ENCODE measurements at regions not wholly inside any gene's neighbourhood (a gene's known extent, or its start where the extent isn't known, plus 50 kb on each side); places are given as distances from the start of the nearest gene placed in this dataset.

GRCh38 chr6:14894105-14894504 lies 351.8 kb upstream of the JARID2 start:
- Histone ChIP-seq H3K79me2 (replicated peaks; ENCODE audit: insufficient read depth) (no peaks in the 10 kb centered on the region; the same call in 1 of the 2 replicates), H3K4me1 (ENCODE audit: insufficient read depth) (no peaks in the 10 kb centered on the region), H3F3A (replicated peaks; ENCODE audit: low read depth) (no peaks in the 10 kb centered on the region), H3K27ac (ENCODE audit: low read depth) (no peak overlapping the region), H3K27me3 (ENCODE audit: insufficient read depth) (no peaks in the 10 kb centered on the region), H3K9me2 (ENCODE audit: insufficient read depth) (peaks cover 17% of the 10 kb centered on the region; the same call in 1 of the 2 replicates), H3K4me3 (no peak overlapping the region), H3K36me3 (ENCODE audit: insufficient read depth) (no peaks in the 10 kb centered on the region; the same call in 1 of the 2 replicates), H3K4me2 (no peak overlapping the region), H4K20me1 (replicated peaks; ENCODE audit: insufficient read depth) (no peaks in the 10 kb centered on the region), H2AFZ (no peak overlapping the region)
- ATAC-seq (no peak), DNase-seq (ENCODE audit: low spot score) (no peak)
- Mint-ChIP-seq H3K4me3 (no peak overlapping the region), H3K4me1 (0 out of 3 replicates have a peak, but pooled peaks cover 4% of the 10 kb centered on the region), H3K36me3 (ENCODE audit: low read depth) (peaks cover 23% of the 10 kb centered on the region), H3K27me3 (ENCODE audit: insufficient read depth, low read depth, poor library complexity) (peaks cover 4% of the 10 kb centered on the region), H3K27ac (no peak overlapping the region), H3K9me3 (peaks cover 23% of the 10 kb centered on the region)
- TF ChIP-seq JUNB (IDR thresholded peaks at IDR 0.05; ENCODE audit: unreplicated experiment) (no peak), CTCF (conservative IDR thresholded peaks at IDR 0.05; ENCODE audit: low read depth in 2 of 2) (no peak), POLR2AphosphoS5 (IDR thresholded peaks at IDR 0.05; ENCODE audit: low read depth) (no peak), ETS1 (IDR thresholded peaks at IDR 0.05) (no peak), ZNF462 (CRISPR knock-in tag; IDR thresholded peaks at IDR 0.05) (no peak), EZH2phosphoT487 (IDR thresholded peaks at IDR 0.05; ENCODE audit: unreplicated experiment) (no peak), CREB1 (CRISPR knock-in tag; IDR thresholded peaks at IDR 0.05; ENCODE audit: low read depth) (no peak), ZNF114 (CRISPR knock-in tag; IDR thresholded peaks at IDR 0.05) (no peak), ZNF331 (CRISPR knock-in tag; IDR thresholded peaks at IDR 0.05; ENCODE audit: low read depth) (no peak), EZH2 (IDR thresholded peaks at IDR 0.05; ENCODE audit: low read depth, unreplicated experiment) (no peak), REST (IDR thresholded peaks at IDR 0.05; ENCODE audit: unreplicated experiment) (no peak), STAT1 (IDR thresholded peaks at IDR 0.05; ENCODE audit: unreplicated experiment) (no peak), NANOG (IDR thresholded peaks at IDR 0.05; ENCODE audit: borderline replicate concordance) (no peak)
